GM12878 (cell line): ENCODE measurements at regions not wholly inside any gene's neighbourhood (a gene's known extent, or its start where the extent isn't known, plus 50 kb on each side); places are given as distances from the start of the nearest gene placed in this dataset.

Experiments
- ATAC-seq: fragments of 200-7000 bp; cut with Tn5 transposase; 3 replicates; pipeline ENCODE4 v1.9.1; 2020; ENCODE audit warnings: mild to moderate bottlenecking, moderate library complexity
- BruUV-seq: library from RNA; stranded (reverse); fragments of 400-500 nt; replicated peaks from 2 replicates; lab custom pipeline; 2021; lab: Mats Ljungman, UMichigan
- CTCF ChIA-PET: fragments of 300-600 bp; sonication (Branson Sonifier 250); formaldehyde crosslinking; extraction: SDS; loops from one replicate; lab custom pipeline; 2021; ENCODE audit warnings: inconsistent platforms; lab: Yijun Ruan, JAX
- POLR2A ChIA-PET: fragments of 350-600 bp; formaldehyde crosslinking; extraction: SDS; loops from one replicate; lab custom pipeline; 2021; ENCODE audit warnings: inconsistent platforms; lab: Charles Lee
- RAD21 ChIA-PET: fragments of 300-600 bp; sonication (Branson Sonifier 250); formaldehyde crosslinking; loops from one replicate; lab custom pipeline; 2023; ENCODE audit warnings: antibody characterized with exemption; ENCODE audit not compliant: unreplicated experiment; lab: Charles Lee
- SMC1A ChIA-PET: fragments of 300-600 bp; sonication (Branson Sonifier 250); formaldehyde crosslinking; loops from one replicate; lab custom pipeline; 2023; ENCODE audit not compliant: unreplicated experiment, uncharacterized antibody; lab: Charles Lee
- DNase-seq: peaks from one replicate; pipeline ENCODE4 v3.0.0-alpha.2; 2011; ENCODE audit warnings: low read depth, low spot score
- FAIRE-seq: peaks from 3 replicates; lab custom pipeline; 2011; peaks lifted over from hg19 to GRCh38; lab: Jason Lieb, UNC
- H2AFZ ChIP-seq: 2 replicates; pipeline ENCODE4 v1.6.0; 2011; ENCODE audit warnings: low read depth, low read length, control low read depth; ENCODE audit not compliant: control insufficient read depth
- H3K27ac ChIP-seq: 2 replicates; pipeline ENCODE4 v1.5.1; 2011; ENCODE audit warnings: control low read depth; ENCODE audit not compliant: control insufficient read depth, insufficient read depth
- H3K27me3 ChIP-seq, 2 experiments: replicated peaks in 1 of 2; 2 replicates each; pipeline versions ENCODE4 v1.6.0 to v1.6.1; 2011; ENCODE audit warnings: low read length in 1 of 2; ENCODE audit not compliant: control insufficient read depth in 2 of 2, insufficient read depth in 2 of 2
- H3K36me3 ChIP-seq, 2 experiments: 2 replicates each; pipeline ENCODE4 v1.5.1; 2011; ENCODE audit warnings: low read length in 1 of 2; ENCODE audit not compliant: control insufficient read depth in 2 of 2, insufficient read depth in 2 of 2
- H3K4me1 ChIP-seq: 2 replicates; pipeline ENCODE4 v1.6.1; 2011; ENCODE audit warnings: mild to moderate bottlenecking, low read length, moderate library complexity, mixed read lengths; ENCODE audit not compliant: control insufficient read depth, insufficient read depth
- H3K4me2 ChIP-seq: 2 replicates; pipeline ENCODE4 v1.6.0; 2011; ENCODE audit warnings: control low read depth; ENCODE audit not compliant: control insufficient read depth, insufficient read depth
- H3K4me3 ChIP-seq: fragments of 200-600 bp; sonication (generic); 2 replicates; pipeline ENCODE4 v1.5.1; 2016
- H3K79me2 ChIP-seq: 2 replicates; pipeline ENCODE4 v1.6.0; 2011; ENCODE audit warnings: low read length; ENCODE audit not compliant: control insufficient read depth, insufficient read depth
- H3K9ac ChIP-seq: 2 replicates; pipeline ENCODE4 v1.8.0; 2011; ENCODE audit warnings: low read length, control low read depth, mixed read lengths; ENCODE audit not compliant: control insufficient read depth, insufficient read depth
- H3K9me3 ChIP-seq: replicated peaks from 3 replicates; pipeline ENCODE4 v1.5.1; 2011; ENCODE audit warnings: mild to moderate bottlenecking, low read length; ENCODE audit not compliant: control insufficient read depth, insufficient read depth
- H4K20me1 ChIP-seq: 2 replicates; pipeline ENCODE4 v1.6.0; 2011; ENCODE audit not compliant: control insufficient read depth, insufficient read depth
- CREB1 ChIP-seq: IDR thresholded peaks from 2 replicates; pipeline ENCODE4 v1.6.1; 2012; ENCODE audit warnings: low read depth, mild to moderate bottlenecking, inconsistent platforms
- CTCF ChIP-seq, 3 experiments: IDR thresholded peaks in 2 of 3; conservative IDR thresholded peaks in 1 of 3; 2 replicates each; pipeline ENCODE4 v1.5.1; 2011; ENCODE audit warnings: low read depth in 3 of 3, low read length in 3 of 3, mild to moderate bottlenecking in 3 of 3, control low read depth in 2 of 3, moderate library complexity in 2 of 3, inconsistent platforms in 1 of 3, mixed read lengths in 1 of 3; ENCODE audit not compliant: control insufficient read depth in 2 of 3, insufficient read depth in 1 of 3; ENCODE audit errors: extremely low read depth in 1 of 3
- NFYB ChIP-seq: IDR thresholded peaks from 2 replicates; pipeline ENCODE4 v1.6.1; 2011; ENCODE audit warnings: low read depth, mild to moderate bottlenecking, low read length, improper control_type of control experiment, moderate library complexity; ENCODE audit not compliant: insufficient read depth
- PAX8 ChIP-seq: fragments of 450-650 bp; IDR thresholded peaks from 2 replicates; pipeline ENCODE4 v1.6.1; 2017; ENCODE audit warnings: mild to moderate bottlenecking, moderate library complexity
- RB1 ChIP-seq: fragments of 450-650 bp; formaldehyde crosslinking; IDR thresholded peaks from 2 replicates; pipeline ENCODE4 v1.6.1; 2017; ENCODE audit warnings: mild to moderate bottlenecking, borderline replicate concordance
- REST ChIP-seq: IDR thresholded peaks from 2 replicates; pipeline ENCODE4 v1.6.1; 2012; ENCODE audit warnings: mild to moderate bottlenecking, low read depth, low read length
- SP1 ChIP-seq: IDR thresholded peaks from one replicate; pipeline ENCODE4 v1.6.1; 2011; ENCODE audit warnings: low read depth, low read length
- STAT1 ChIP-seq: fragments of 450-650 bp; conservative IDR thresholded peaks from 2 replicates; pipeline ENCODE4 v1.6.1; 2014; ENCODE audit warnings: antibody characterized with exemption, mild to moderate bottlenecking
- ZBED1 ChIP-seq: IDR thresholded peaks from 2 replicates; pipeline ENCODE4 v1.6.1; 2016; ENCODE audit warnings: borderline replicate concordance
- ZBTB33 ChIP-seq: fragments of 450-650 bp; IDR thresholded peaks from 2 replicates; pipeline ENCODE4 v1.6.1; 2017; ENCODE audit warnings: mild to moderate bottlenecking
- whole genome bisulfite sequencing: methylation state at CpG from one replicate; pipeline ENCODE4 v1.1.6; 2016; ENCODE audit warnings: low lambda C conversion rate; ENCODE audit not compliant: insufficient replicate concordance, insufficient coverage; ENCODE audit errors: missing lambda C conversion rate; 5-methylcytosine and 5-hydroxymethylcytosine counted together
- in situ Hi-C: fragments of 300-500 bp; cut with MboI; formaldehyde crosslinking; loops from 9 replicates; pipeline ENCODE4 v1.14.3; 2018; ENCODE audit warnings: mixed read lengths
- intact Hi-C: fragments of 100-400 bp; cut with micrococcal nuclease; formaldehyde crosslinking; loops from one replicate; pipeline ENCODE4 v1.14.2; 2022; ENCODE audit not compliant: unreplicated experiment

GRCh38 chr2:185347445-185347844, 391.2 kb upstream of the FSIP2 start:
- H3K4me2 ChIP-seq = no peak overlapping the region
- H3K9ac ChIP-seq = no peak overlapping the region
- H3K9me3 ChIP-seq = no peaks in the 10 kb centered on the region
- no peak overlapping the region for H3K4me3 ChIP-seq
- TF ChIP-seq CREB1 (no peak), RB1 (no peak), ZBTB33 (no peak), CTCF (IDR thresholded peaks at IDR 0.05 in 2 of 3, conservative IDR thresholded peaks at IDR 0.05 in 1 of 3; ENCODE audit: control insufficient read depth in 2 of 3, extremely low read depth in 1 of 3, insufficient read depth in 1 of 3, low read depth in 3 of 3, low read length in 3 of 3) (no peak), ZBED1 (no peak), STAT1 (no peak), PAX8 (no peak), NFYB (no peak), REST (no peak), SP1 (no peak)
- 0% methylated on average over 2 of the region's 2 CpGs for WGBS
- CTCF ChIA-PET = no interaction called here
- SMC1A ChIA-PET = no interaction called here
- H3K27ac ChIP-seq = no peak overlapping the region
- ATAC-seq (no peak), FAIRE-seq (no peak), DNase-seq (no peak)
- intact Hi-C loops (no loop called here), in situ Hi-C loops (no loop called here)
- no peaks in the 10 kb centered on the region for H4K20me1 ChIP-seq
- BruUV-seq = no TSS peak
- no peak overlapping the region for H2AFZ ChIP-seq
- no peaks in the 10 kb centered on the region for H3K4me1 ChIP-seq
- H3K27me3 ChIP-seq = no peaks in the 10 kb centered on the region
- POLR2A ChIA-PET = no interaction called here
- no peaks in the 10 kb centered on the region for H3K36me3 ChIP-seq
- H3K79me2 ChIP-seq = no peaks in the 10 kb centered on the region
- RAD21 ChIA-PET = no interaction called here
